Endothelial cell of umbilical vein (primary cell): ENCODE measurements at regions not wholly inside any gene's neighbourhood (a gene's known extent, or its start where the extent isn't known, plus 50 kb on each side); places are given as distances from the start of the nearest gene placed in this dataset.

Source experiments
- BruUV-seq: library from RNA; stranded (reverse); fragments of 400-500 nt; replicated peaks from 2 replicates; lab custom pipeline; 2021; lab: Mats Ljungman, UMichigan
- CTCF ChIA-PET: fragments of 300-600, 350-600 bp; sonication (Branson Sonifier 250); formaldehyde crosslinking; loops from one replicate; lab custom pipeline; 2021; ENCODE audit warnings: antibody characterized with exemption, inconsistent platforms; lab: Charles Lee
- POLR2A ChIA-PET: fragments of 300-600, 350-600 bp; sonication (Branson Sonifier 250); formaldehyde crosslinking; loops from one replicate; lab custom pipeline; 2021; ENCODE audit warnings: antibody characterized with exemption, inconsistent platforms; lab: Charles Lee
- DNase-seq: peaks from one replicate; pipeline ENCODE4 v3.0.0-alpha.2; 2011; ENCODE audit warnings: low read depth, low spot score
- FAIRE-seq: peaks from 2 replicates; lab custom pipeline; 2011; peaks lifted over from hg19 to GRCh38; lab: Jason Lieb, UNC
- H2AFZ ChIP-seq: 2 replicates; pipeline ENCODE4 v1.6.0; 2012; ENCODE audit warnings: low read depth, low read length, control low read depth, inconsistent platforms
- H3K27ac ChIP-seq: 2 replicates; pipeline ENCODE4 v1.5.1; 2011; ENCODE audit warnings: low read depth, mild to moderate bottlenecking, control low read depth, low read length, moderate library complexity; ENCODE audit not compliant: insufficient read depth
- H3K27me3 ChIP-seq, 2 experiments: 2 replicates each; pipeline versions ENCODE4 v1.6.0 to v1.6.1; 2011; ENCODE audit warnings: low read length in 2 of 2, mixed read lengths in 1 of 2; ENCODE audit not compliant: control insufficient read depth in 2 of 2, insufficient read depth in 2 of 2
- H3K36me3 ChIP-seq, 2 experiments: 2 replicates in 1 of 2; 3 replicates in 1 of 2; pipeline ENCODE4 v1.5.1; 2011; ENCODE audit warnings: low read length in 2 of 2, mild to moderate bottlenecking in 1 of 2, moderate library complexity in 1 of 2; ENCODE audit not compliant: control insufficient read depth in 2 of 2, insufficient read depth in 2 of 2; ENCODE audit errors: extremely low read depth in 1 of 2
- H3K4me1 ChIP-seq: 3 replicates; pipeline ENCODE4 v1.5.1; 2011; ENCODE audit warnings: mild to moderate bottlenecking, low read length; ENCODE audit not compliant: control insufficient read depth, insufficient read depth; ENCODE audit errors: extremely low read depth
- H3K4me2 ChIP-seq: 2 replicates; pipeline ENCODE4 v1.6.1; 2011; ENCODE audit warnings: low read length, control low read depth, mixed read lengths; ENCODE audit not compliant: insufficient read depth
- H3K4me3 ChIP-seq, 3 experiments: fragments of 200-600 bp in 1 of 3; sonication (generic), shearing (Covaris generic) in 1 of 3; replicated peaks in 1 of 3; 2 replicates each; pipeline ENCODE4 v1.5.1; 2011 to 2016; ENCODE audit warnings: control low read depth in 3 of 3, low read length in 3 of 3, mild to moderate bottlenecking in 2 of 3, inconsistent platforms in 1 of 3, low read depth in 1 of 3, moderate library complexity in 1 of 3; ENCODE audit not compliant: insufficient read depth in 1 of 3
- H3K79me2 ChIP-seq: 2 replicates; pipeline ENCODE4 v1.6.0; 2012; ENCODE audit warnings: low read length, inconsistent platforms; ENCODE audit not compliant: control insufficient read depth, insufficient read depth
- H3K9ac ChIP-seq: replicated peaks from 2 replicates; pipeline ENCODE3; 2011; ENCODE audit warnings: low read length, control low read depth; ENCODE audit not compliant: insufficient read depth; ENCODE audit errors: extremely low read depth
- H3K9me1 ChIP-seq: replicated peaks from 3 replicates; pipeline ENCODE4 v1.6.0; 2011; ENCODE audit warnings: mild to moderate bottlenecking, low read length; ENCODE audit not compliant: control insufficient read depth, insufficient read depth; ENCODE audit errors: extremely low read depth
- H3K9me3 ChIP-seq: replicated peaks from 2 replicates; pipeline ENCODE4 v1.5.1; 2012; ENCODE audit warnings: low read length, inconsistent platforms; ENCODE audit not compliant: control insufficient read depth, insufficient read depth
- H4K20me1 ChIP-seq: replicated peaks from 2 replicates; pipeline ENCODE3; 2011; ENCODE audit warnings: mild to moderate bottlenecking, low read length; ENCODE audit not compliant: control insufficient read depth, insufficient read depth; ENCODE audit errors: extremely low read depth
- EZH2 ChIP-seq: IDR thresholded peaks from 2 replicates; pipeline ENCODE4 v1.6.1; 2012; ENCODE audit warnings: borderline replicate concordance, low read depth, mild to moderate bottlenecking, moderate library complexity, low read length, inconsistent platforms; ENCODE audit not compliant: severe bottlenecking
- FOS ChIP-seq: IDR thresholded peaks from 2 replicates; pipeline ENCODE4 v1.6.1; 2011; ENCODE audit warnings: mild to moderate bottlenecking, low read length, moderate library complexity, borderline replicate concordance; ENCODE audit not compliant: insufficient read depth
- GATA2 ChIP-seq: IDR thresholded peaks from 2 replicates; pipeline ENCODE4 v1.7.0; 2011; ENCODE audit warnings: low read depth, mild to moderate bottlenecking, moderate library complexity, mixed read lengths, low read length; ENCODE audit not compliant: insufficient read length, insufficient read depth
- JUN ChIP-seq: IDR thresholded peaks from 2 replicates; pipeline ENCODE4 v1.6.1; 2011; ENCODE audit warnings: borderline replicate concordance, low read depth; ENCODE audit not compliant: insufficient read length, insufficient read depth
- MYC ChIP-seq: IDR thresholded peaks from one replicate; pipeline ENCODE4 v1.6.1; 2011; ENCODE audit warnings: mild to moderate bottlenecking, low read depth, low read length
- POLR2A ChIP-seq: IDR thresholded peaks from 2 replicates; pipeline ENCODE4 v1.6.1; 2012; ENCODE audit warnings: low read depth, mild to moderate bottlenecking, control low read depth, low read length
- POLR2AphosphoS5 ChIP-seq: IDR thresholded peaks from 2 replicates; pipeline ENCODE4 v1.6.1; 2012; ENCODE audit warnings: low read depth, mild to moderate bottlenecking, control low read depth, low read length, moderate library complexity; ENCODE audit not compliant: insufficient read depth
- dilution Hi-C: fragments of 300-500 bp; cut with MboI; formaldehyde crosslinking; loops from one replicate; pipeline ENCODE4 v1.15.0; 2019; ENCODE audit warnings: low sequenced_read_pairs; ENCODE audit not compliant: extremely low pct_ligation_motif_present
- intact Hi-C: fragments of 100-400 bp; cut with micrococcal nuclease; formaldehyde crosslinking; loops from one replicate; pipeline ENCODE4 v1.10.0; 2022
- TF ChIP-seq, protein P1 (sequence below): IDR thresholded peaks from 2 replicates; pipeline ENCODE4 v1.6.1; 2011; ENCODE audit not compliant: insufficient read depth, insufficient read length
- TF ChIP-seq, protein P2 (sequence below), 2 donors: IDR thresholded peaks; 1 replicate in 1 of 2; 2 replicates in 1 of 2; pipeline ENCODE4 v1.5.1; 2011; ENCODE audit warnings: low read length in 2 of 2, mild to moderate bottlenecking in 2 of 2, moderate library complexity in 2 of 2, control low read depth in 1 of 2, inconsistent platforms in 1 of 2, low read depth in 1 of 2; ENCODE audit not compliant: insufficient read depth in 1 of 2; ENCODE audit errors: extremely low read depth in 1 of 2

DNA sequence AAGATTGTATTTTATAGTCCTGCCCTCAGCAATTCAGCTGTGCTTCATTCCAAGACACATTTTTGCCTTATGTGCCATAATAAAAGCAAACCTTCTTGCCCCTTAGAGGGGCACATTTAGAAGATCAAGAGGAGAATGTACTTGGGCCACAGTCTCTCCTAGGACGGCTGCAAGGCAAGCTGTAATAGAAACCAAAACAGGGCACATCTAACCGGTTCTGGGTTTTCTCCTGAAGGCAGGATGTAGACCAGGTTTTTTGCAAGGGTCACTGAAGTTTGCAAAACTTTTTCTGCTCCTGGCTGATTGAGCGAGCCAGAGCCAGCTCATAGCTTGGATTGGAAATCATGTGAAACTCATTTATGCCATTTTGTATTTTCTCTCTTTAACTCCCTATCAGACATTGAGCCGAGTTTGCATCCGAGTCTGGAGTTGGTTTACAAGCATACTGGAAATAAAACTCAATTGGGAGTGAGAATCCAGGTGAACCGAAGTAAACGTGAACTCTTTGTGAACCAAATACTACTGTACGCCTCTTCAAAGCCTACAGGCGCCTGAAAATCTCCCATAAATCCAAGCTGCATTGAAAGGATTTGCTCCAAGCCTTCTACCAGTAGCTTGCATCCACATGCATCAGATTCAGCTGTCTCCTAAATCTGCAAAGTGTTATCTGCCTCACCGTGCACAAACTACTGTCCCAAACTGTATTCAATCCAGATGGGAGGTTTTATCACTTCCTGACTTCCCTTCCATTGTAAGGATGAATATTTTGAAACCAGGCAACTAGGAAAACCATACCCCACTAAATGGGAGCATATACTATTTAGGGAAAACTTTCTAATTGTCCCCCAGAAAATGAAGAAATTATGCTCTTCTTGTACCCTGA is 60.9 kb upstream of the TSC22D2 start:
- Histone ChIP-seq H3K27ac (no peak overlapping the region), H3K9ac (no peak overlapping the region), H3K27me3 (no peaks in the 10 kb centered on the region), H3K79me2 (no peaks in the 10 kb centered on the region), H3K4me2 (no peak overlapping the region), H3K4me1 (peaks cover 30% of the 10 kb centered on the region), H2AFZ (no peak overlapping the region), H3K36me3 (no peaks in the 10 kb centered on the region), H3K4me3 (no peak overlapping the region), H3K9me1 (no peaks in the 10 kb centered on the region), H4K20me1 (no peaks in the 10 kb centered on the region), H3K9me3 (no peaks in the 10 kb centered on the region)
- POLR2A ChIA-PET, result no interaction called here
- dilution Hi-C loops (no loop called here), intact Hi-C loops (no loop called here)
- FAIRE-seq (no peak), DNase-seq (no peak)
- CTCF ChIA-PET, result interaction anchor here (1.0 to 1.3 kb wide), 3 partner anchors 51 to 181 kb away, joined by 3 read pairs; no protein-coding TSS in a partner anchor
- BruUV-seq, result no TSS peak
- TF ChIP-seq, protein P1, sequence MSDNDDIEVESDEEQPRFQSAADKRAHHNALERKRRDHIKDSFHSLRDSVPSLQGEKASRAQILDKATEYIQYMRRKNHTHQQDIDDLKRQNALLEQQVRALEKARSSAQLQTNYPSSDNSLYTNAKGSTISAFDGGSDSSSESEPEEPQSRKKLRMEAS, result no peak
- TF ChIP-seq JUN (no peak), GATA2 (no peak), POLR2A (no peak), POLR2AphosphoS5 (no peak), FOS (no peak), MYC (no peak), EZH2 (no peak)
- TF ChIP-seq, protein P2, sequence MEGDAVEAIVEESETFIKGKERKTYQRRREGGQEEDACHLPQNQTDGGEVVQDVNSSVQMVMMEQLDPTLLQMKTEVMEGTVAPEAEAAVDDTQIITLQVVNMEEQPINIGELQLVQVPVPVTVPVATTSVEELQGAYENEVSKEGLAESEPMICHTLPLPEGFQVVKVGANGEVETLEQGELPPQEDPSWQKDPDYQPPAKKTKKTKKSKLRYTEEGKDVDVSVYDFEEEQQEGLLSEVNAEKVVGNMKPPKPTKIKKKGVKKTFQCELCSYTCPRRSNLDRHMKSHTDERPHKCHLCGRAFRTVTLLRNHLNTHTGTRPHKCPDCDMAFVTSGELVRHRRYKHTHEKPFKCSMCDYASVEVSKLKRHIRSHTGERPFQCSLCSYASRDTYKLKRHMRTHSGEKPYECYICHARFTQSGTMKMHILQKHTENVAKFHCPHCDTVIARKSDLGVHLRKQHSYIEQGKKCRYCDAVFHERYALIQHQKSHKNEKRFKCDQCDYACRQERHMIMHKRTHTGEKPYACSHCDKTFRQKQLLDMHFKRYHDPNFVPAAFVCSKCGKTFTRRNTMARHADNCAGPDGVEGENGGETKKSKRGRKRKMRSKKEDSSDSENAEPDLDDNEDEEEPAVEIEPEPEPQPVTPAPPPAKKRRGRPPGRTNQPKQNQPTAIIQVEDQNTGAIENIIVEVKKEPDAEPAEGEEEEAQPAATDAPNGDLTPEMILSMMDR (IDR thresholded peaks at IDR 0.05; ENCODE audit: extremely low read depth in 1 of 2, insufficient read depth in 1 of 2, low read depth in 1 of 2, low read length in 2 of 2), result no peak
